OCI-LY3 (cell line): ENCODE measurements at regions not wholly inside any gene's neighbourhood (a gene's known extent, or its start where the extent isn't known, plus 50 kb on each side); places are given as distances from the start of the nearest gene placed in this dataset.

ENCODE experiments used
- CTCF ChIP-seq: fragments of 200-600, 300-600 bp; sonication (generic); IDR thresholded peaks from 2 replicates; pipeline ENCODE4 v1.5.1; 2014; ENCODE audit warnings: antibody characterized with exemption, low read length, low read depth
- EZH2phosphoT487 ChIP-seq: fragments of 200-600 bp; shearing (Covaris generic); IDR thresholded peaks from 2 replicates; pipeline ENCODE4 v1.6.1; 2018; ENCODE audit warnings: antibody characterized with exemption, mixed run types, low read depth

- TF ChIP-seq CTCF (no peak), EZH2phosphoT487 (no peak)
These were observed 65.4 kb upstream of the ACVR2A start for GRCh38 chr2:147779440-147779839.
